Endothelial cell (in vitro differentiated cells): ENCODE measurements at regions not wholly inside any gene's neighbourhood (a gene's known extent, or its start where the extent isn't known, plus 50 kb on each side); places are given as distances from the start of the nearest gene placed in this dataset.

Experiments
- DNase-seq: peaks from one replicate; pipeline ENCODE4 v3.0.0; 2021; ENCODE audit warnings: low spot score
- H3K27ac Mint-ChIP-seq: one replicate; pipeline ENCODE4 v1.8.0; 2021; ENCODE audit warnings: mixed read lengths, inconsistent platforms; ENCODE audit not compliant: unreplicated experiment
- H3K27me3 Mint-ChIP-seq: one replicate; pipeline ENCODE4 v1.8.0; 2021; ENCODE audit warnings: mild to moderate bottlenecking, moderate library complexity, mixed read lengths, inconsistent platforms; ENCODE audit not compliant: unreplicated experiment
- H3K36me3 Mint-ChIP-seq: one replicate; pipeline ENCODE4 v1.8.0; 2021; ENCODE audit warnings: mild to moderate bottlenecking, low read depth, mixed read lengths, inconsistent platforms; ENCODE audit not compliant: unreplicated experiment
- H3K4me1 Mint-ChIP-seq: one replicate; pipeline ENCODE4 v1.8.0; 2021; ENCODE audit warnings: mild to moderate bottlenecking, mixed read lengths, inconsistent platforms; ENCODE audit not compliant: unreplicated experiment
- H3K4me3 Mint-ChIP-seq: one replicate; pipeline ENCODE4 v1.8.0; 2021; ENCODE audit warnings: mild to moderate bottlenecking, mixed read lengths, inconsistent platforms; ENCODE audit not compliant: unreplicated experiment
- H3K9me3 Mint-ChIP-seq: one replicate; pipeline ENCODE4 v1.8.0; 2021; ENCODE audit warnings: mixed read lengths, inconsistent platforms; ENCODE audit not compliant: unreplicated experiment
- TF ChIP-seq, protein P1 (sequence below): fragments of 200-600 bp; sonication (generic); IDR thresholded peaks from one replicate; pipeline ENCODE4 v1.5.0; 2021; ENCODE audit warnings: antibody characterized with exemption; ENCODE audit not compliant: unreplicated experiment

DNA sequence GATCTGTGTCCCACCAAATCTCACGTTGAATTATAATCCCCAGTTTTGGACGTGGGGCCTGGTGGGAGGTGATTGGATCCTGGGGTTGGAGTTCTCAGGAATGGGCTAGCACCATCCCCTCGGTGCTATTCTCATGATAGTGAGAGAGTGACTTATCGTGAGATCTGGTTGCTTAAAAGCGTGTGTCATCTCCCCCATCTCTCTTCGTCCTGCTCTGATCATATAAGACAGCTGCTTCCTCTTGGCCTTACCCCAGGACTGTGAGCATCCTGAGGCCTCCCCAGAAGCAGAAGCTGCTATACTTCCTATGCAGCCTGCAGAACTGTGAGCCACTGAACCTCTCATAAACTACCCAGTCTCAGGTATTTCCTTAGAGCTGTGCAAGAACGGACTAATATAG is 163.7 kb upstream of the NDUFV2 start:
- Mint-ChIP-seq H3K27ac (no peak overlapping the region), H3K9me3 (no peaks in the 10 kb centered on the region), H3K36me3 (no peaks in the 10 kb centered on the region), H3K4me3 (no peak overlapping the region), H3K27me3 (peaks cover 5% of the 10 kb centered on the region), H3K4me1 (peaks cover 7% of the 10 kb centered on the region)
- TF ChIP-seq, protein P1, sequence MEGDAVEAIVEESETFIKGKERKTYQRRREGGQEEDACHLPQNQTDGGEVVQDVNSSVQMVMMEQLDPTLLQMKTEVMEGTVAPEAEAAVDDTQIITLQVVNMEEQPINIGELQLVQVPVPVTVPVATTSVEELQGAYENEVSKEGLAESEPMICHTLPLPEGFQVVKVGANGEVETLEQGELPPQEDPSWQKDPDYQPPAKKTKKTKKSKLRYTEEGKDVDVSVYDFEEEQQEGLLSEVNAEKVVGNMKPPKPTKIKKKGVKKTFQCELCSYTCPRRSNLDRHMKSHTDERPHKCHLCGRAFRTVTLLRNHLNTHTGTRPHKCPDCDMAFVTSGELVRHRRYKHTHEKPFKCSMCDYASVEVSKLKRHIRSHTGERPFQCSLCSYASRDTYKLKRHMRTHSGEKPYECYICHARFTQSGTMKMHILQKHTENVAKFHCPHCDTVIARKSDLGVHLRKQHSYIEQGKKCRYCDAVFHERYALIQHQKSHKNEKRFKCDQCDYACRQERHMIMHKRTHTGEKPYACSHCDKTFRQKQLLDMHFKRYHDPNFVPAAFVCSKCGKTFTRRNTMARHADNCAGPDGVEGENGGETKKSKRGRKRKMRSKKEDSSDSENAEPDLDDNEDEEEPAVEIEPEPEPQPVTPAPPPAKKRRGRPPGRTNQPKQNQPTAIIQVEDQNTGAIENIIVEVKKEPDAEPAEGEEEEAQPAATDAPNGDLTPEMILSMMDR = no peak
- DNase-seq = no peak

DNA sequence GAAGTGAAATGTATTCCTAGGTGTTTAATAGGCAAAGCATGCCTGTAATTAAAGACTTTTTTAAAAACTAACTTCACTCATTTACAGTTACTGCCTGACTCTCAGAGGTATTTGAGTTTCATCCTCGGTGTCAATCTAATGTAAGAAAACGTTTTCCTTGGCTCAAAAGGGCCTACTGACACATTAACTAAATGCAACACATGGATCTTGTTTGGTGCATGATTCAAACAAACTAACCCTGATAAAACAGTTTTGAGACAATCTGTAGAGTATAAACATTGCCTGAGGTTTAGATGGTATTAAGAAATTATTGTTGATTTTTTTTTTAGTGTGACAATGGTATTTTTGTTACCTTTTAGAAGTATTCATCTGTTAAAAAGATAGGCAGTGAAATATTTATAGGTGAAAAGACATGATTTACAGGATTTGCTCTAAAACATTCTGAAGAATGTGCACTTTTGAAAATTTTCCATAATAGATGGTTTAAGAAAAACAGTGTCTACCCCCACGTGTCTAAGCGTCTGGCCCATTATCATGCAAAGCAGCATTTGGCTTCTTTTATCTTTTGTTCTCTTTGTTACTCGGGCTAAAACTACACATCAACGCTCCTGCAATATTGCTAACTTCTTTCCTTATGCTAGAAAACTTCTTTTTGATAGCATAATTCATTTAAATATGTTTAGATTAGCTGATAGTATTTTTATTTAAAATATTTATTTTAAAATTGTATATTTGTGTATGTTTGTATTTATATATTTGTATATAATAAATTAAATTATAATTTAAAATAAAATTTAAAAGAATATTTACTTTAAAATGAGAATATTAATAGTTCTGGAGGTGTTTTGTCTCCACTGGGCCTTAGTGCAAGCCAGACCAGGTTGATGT is 160.2 kb upstream of the NDUFV2 start:
- Mint-ChIP-seq H3K4me3 (no peak overlapping the region), H3K4me1 (peaks cover 19% of the 10 kb centered on the region), H3K27me3 (peaks cover 3% of the 10 kb centered on the region), H3K36me3 (no peaks in the 10 kb centered on the region), H3K9me3 (no peaks in the 10 kb centered on the region), H3K27ac (no peak overlapping the region)
- TF ChIP-seq, protein P1 = no peak
- DNase-seq = no peak

DNA sequence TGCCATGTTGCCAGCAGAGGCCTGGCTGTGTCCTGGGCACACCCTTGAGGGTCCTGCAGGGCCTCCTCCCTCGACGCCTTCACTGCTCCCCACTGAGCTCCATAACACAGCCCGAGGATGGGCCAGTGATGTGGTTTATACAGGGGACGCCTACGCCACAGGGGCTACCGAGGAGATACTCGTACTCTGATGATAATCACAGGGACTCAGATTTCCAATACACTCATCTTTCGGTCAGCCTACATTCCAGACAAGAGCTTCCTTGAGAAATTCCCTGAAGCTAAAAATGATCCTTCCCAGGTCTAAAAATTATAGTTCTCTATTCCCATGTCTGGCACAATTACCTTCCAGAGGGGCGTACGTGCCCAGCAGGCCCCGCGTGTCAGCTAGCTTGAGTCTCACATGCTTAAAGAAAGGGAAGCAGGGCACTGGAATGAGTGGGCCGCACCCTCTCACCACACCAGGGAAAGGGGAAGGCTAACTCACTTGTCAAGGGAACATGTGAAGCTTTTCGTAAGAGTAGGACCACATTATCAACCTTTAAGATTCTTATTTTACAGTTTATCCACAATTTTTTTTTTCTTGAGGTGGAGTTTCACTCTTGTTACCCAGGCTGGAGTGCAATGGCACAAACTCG is 159.5 kb upstream of the NDUFV2 start:
- Mint-ChIP-seq H3K4me3 (no peak overlapping the region), H3K36me3 (no peaks in the 10 kb centered on the region), H3K4me1 (peaks cover 19% of the 10 kb centered on the region), H3K27me3 (peaks cover 3% of the 10 kb centered on the region), H3K27ac (no peak overlapping the region), H3K9me3 (no peaks in the 10 kb centered on the region)
- no peak for DNase-seq
- TF ChIP-seq, protein P1 = no peak

DNA sequence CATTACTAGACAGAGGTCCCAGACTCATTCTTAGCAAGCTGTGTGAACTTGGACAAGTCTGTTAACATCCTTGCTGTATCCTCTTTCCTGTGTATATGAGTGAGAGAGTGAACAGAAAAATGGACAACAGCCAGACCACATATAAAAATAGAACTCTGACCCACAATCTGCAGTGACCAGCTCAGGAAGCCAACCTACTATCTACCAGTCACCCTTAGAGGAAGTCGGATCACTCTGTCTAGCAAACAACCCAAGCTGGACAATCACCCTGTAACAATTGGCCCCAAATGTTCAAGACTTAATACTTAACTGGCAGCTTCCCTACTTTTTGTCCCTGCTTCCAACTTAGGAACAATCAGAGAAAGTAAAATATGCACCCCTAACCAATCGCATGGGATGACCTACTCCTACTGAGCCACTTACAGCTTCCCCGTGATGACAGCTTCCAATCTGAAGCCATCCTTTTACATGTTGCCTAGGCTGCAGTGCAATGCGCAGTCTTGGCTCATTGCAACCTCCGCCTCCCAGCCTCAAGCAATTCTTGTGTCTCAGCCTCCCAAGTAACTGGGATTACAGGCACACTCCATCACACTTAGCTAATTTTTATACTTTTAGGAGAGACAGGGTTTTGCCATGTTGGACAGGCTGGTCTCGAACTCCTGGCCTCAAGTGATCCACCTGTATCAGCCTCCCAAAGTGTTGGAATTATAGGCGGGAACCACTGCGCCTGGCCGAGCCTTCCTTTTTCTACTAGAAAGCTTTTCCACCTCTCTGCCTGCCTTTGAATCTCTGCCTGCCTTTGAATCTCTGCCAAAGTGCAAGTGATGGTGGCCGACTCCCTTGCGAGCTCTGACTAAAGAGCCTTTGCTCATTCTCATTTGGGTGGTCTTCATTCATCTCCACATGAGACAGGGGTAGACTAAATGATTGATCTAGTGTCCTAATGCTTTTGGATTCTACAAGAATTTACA is 158.3 kb upstream of the NDUFV2 start:
- Mint-ChIP-seq H3K9me3 (no peaks in the 10 kb centered on the region), H3K27ac (no peak overlapping the region), H3K36me3 (no peaks in the 10 kb centered on the region), H3K4me3 (no peak overlapping the region), H3K27me3 (peaks cover 3% of the 10 kb centered on the region), H3K4me1 (peaks cover 14% of the 10 kb centered on the region)
- TF ChIP-seq, protein P1 = no peak
- DNase-seq = no peak
